Stimulated activated naive CD4-positive, alpha-beta T cell (primary cell): ENCODE measurements at regions not wholly inside any gene's neighbourhood (a gene's known extent, or its start where the extent isn't known, plus 50 kb on each side); places are given as distances from the start of the nearest gene placed in this dataset.
"Not testable (repeated sequence)": the region's sequence is repeated elsewhere in the genome, so short reads cannot be mapped to it uniquely, and the experiment has no call there.

Experiments used
- DNase-seq, 6 experiments: peaks; one replicate each; lab custom pipeline; 2025; lab: John Stamatoyannopoulos, UW

GRCh38 chr12:91311081-91311480, 128.5 kb upstream of the DCN start:
- DNase-seq, result no peak

- DNase-seq, result no peak
These were observed 126.8 kb upstream of the DCN start for GRCh38 chr12:91309450-91309849.

- no peak for DNase-seq
These were observed 125.5 kb upstream of the DCN start for GRCh38 chr12:91307957-91308670.

DNA sequence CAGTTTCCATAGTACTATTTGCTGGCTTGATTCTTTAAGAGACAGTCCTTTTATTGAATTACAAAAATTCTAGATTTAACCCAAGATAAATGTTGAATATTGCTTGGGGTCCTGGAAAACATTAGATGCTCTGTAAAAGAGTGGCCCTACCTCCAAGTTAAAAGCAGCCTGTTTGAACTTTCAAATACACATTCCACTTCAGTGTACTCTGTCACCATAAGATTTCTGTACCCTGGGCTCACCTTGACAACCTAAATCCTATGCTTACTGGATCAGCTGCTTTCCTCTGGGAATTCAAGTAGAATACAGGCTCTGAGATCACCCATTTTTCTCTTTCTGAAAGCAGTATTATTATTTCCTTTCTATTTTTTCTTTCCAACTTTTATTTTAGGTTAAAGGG, 107.7 kb upstream of the DCN start:
- no peak for DNase-seq

DNA sequence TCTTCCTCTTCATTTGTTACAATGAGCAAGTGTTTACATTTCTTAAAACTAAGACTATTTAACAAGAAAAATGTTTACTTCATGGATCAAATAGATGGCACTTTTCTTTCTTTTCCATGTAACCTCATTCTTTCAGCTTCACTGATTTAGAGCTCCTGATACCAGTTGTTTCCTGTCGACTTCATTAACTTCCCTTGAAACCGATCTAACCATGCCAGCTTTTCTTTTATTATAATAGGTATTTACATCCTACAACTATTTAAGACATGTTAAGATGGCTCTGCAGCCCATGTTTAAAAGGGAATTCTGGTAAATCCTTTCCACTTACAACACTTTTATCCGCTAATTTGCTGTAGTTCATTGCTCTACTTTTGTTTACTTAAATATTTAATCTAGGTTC, 107.3 kb upstream of the DCN start:
- no peak for DNase-seq

DNA sequence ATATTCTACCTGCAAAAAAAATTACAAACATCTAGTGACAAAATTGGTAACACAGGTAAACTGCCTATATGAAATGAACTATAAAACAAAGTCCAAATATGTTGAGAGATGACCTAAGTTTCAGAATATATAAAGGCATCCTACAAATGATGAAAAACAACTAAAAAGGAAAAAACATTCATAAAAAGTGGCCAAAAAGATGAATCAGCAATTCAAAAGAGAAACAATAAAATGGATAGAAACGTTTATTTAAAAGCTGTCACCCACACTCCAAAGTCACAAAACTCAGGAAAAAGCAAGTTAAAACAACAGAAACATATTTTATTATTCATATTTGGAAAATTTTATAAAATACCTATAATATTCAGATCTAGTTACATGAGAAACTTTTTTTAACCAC, 106.5 kb upstream of the DCN start:
- no peak for DNase-seq

DNA sequence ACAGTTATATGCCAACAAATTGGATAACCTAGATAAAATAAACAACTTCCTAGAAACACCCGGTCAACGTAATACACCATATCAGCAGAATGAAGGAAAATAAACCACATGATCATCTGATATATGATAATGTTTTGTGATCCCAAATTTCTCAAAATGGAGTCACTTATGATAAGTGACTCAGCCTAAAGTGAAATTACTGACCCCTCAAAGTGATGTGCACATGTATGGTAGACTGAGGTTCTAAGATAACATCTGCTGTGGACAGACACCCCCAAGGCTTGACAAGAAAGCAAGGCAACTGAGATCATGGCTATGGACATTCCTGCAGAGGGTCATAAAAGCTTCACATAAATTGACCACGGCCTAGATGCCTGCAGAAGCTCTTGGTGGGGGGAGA, 105.1 kb upstream of the DCN start:
- DNase-seq, result no peak

- no peak for DNase-seq
These were observed 95.5 kb upstream of the DCN start for GRCh38 chr12:91278126-91278525.

- no peak for DNase-seq
These were observed 93.9 kb upstream of the DCN start for GRCh38 chr12:91276509-91276908.

DNA sequence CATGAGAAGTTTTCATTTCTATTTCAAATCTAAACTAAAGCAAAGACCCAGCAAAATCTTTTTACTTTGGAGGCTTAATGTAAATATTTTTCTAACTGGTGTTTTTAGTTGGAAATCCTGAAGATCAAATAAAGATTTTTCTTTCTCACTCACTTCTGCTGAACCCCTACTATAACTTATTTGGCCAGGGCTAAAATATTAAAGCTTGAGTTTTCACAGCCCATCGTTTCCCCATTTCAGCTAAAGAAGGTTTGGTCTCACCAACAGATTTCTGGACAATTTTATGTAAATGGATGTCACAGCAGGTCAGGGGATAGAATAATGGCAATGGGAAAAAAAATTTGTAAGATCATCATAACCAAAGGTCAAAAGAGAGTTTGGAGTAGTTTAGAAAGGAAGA, 92.7 kb upstream of the DCN start:
- no peak for DNase-seq

DNA sequence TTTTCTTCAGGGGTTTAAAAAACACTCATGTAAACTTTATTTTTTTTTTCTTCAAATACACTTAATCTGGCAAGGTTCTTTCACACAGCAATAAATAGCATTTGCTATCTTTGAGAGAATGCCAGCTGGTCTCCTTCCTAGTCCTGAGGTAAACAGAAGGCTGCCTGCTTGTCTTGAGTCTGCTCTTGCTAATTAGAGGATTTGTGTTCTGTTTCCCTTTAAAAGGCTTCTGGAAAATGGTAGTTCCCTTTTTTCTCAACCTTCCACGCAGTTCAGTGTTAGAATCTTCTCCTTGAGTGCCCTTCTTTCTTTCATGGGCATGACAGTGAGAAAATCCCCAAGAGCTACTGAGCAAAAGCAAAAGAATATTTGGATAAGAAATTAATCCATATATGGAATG, 92.3 kb upstream of the DCN start:
- DNase-seq, result no peak

DNA sequence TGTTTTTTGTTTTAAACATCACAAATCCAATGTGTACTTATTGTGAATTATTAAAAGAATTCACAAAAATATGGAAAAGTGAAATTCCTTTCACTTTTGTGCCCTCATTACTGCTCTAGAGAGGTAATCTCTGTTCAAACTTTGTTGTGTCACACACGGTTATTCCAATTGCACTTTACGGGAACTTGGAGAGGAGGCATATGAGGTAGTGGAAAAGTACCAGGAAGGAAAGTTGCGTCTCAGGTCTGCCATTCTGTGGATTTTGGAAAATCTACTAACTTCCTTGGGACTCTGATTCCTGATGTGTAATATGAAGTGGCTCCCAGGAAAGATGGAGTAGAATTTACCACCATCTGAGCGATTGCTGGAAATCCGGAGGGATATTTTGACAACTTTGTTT, 90.9 kb upstream of the DCN start:
- no peak for DNase-seq

- no peak for DNase-seq
These were observed 89.9 kb upstream of the DCN start for GRCh38 chr12:91272461-91273063.

DNA sequence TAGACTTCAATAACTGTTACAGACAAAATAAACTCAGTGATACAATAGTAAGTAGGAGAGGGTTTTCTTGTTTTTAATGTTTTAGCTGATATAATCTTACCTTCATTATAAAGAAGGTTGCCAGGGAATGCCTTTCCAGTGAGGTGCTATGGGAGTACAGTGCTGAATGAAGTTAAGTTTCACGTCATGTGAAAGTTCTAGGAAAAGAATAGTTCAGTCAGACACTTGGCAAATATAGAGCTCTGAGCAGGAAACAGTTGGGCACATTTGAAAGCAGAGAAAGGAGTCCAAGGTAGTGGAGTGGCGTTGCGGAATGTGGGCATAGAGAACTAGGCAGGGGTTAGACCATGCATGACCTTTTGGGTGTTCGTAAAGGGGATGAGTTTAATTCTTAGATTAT, 88.6 kb upstream of the DCN start:
- no peak for DNase-seq

- DNase-seq, result no peak
These were observed 84.4 kb upstream of the DCN start for GRCh38 chr12:91267039-91267438.

GRCh38 chr12:91264178-91264577, 81.6 kb upstream of the DCN start:
- DNase-seq, result no peak

- no peak for DNase-seq
These were observed 79.4 kb upstream of the DCN start for GRCh38 chr12:91261820-91262676.

DNA sequence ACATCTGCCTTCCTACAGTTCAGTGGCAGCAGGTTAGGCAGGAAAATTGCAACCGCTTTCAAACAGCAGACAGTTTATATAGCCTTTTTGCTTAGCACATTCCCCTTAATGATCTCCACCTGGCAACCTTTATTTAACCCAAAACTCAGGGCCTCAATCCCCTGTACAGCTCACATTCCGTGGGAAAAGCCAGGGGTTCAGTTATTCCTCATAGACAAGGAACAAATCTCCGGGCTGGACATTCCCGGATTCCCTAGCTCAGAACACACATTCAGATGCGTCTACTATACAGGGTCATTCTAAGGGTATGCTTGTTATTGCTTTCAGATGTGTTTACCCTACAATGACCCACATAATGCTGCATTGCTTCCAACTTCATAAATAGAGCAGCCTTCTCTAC, 73.8 kb upstream of the DCN start:
- no peak for DNase-seq

DNA sequence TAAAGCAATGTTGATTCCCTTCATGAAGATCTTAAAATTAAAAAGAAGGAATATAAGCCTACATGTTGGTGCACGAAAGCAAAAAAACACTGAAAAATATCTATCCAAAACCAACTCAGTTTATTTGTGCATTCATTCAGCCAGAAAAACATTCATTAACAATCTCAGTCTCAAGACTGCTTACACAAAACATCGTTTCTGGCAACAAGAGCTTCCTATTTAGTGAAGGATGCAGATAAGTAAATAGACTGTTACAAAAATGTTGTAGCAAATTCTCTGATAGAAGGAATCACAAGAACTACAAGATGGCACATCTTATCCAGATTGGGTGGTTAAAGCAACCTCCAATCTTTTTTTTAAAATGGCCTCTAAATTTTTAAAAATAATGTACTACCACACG, 69.7 kb upstream of the DCN start:
- no peak for DNase-seq

DNA sequence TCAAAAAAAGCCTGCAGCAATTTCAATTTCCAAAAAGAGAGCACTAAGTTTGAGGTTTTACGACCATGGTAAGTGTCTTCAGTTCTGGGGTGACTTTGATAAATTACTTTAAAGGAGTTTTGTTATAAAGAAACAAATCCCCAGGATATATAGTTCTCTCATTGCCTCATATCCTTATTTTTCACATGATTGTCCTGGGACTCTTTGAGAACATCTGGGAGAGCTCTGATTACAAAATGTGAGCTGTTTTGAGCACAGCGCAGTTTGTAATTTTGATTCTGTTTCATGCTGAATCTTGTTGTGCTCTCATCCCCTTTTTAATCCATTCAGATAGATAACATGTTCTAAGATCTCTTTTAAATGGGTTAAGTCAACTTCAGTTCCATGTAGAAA, 67.7 kb upstream of the DCN start:
- DNase-seq, result no peak

DNA sequence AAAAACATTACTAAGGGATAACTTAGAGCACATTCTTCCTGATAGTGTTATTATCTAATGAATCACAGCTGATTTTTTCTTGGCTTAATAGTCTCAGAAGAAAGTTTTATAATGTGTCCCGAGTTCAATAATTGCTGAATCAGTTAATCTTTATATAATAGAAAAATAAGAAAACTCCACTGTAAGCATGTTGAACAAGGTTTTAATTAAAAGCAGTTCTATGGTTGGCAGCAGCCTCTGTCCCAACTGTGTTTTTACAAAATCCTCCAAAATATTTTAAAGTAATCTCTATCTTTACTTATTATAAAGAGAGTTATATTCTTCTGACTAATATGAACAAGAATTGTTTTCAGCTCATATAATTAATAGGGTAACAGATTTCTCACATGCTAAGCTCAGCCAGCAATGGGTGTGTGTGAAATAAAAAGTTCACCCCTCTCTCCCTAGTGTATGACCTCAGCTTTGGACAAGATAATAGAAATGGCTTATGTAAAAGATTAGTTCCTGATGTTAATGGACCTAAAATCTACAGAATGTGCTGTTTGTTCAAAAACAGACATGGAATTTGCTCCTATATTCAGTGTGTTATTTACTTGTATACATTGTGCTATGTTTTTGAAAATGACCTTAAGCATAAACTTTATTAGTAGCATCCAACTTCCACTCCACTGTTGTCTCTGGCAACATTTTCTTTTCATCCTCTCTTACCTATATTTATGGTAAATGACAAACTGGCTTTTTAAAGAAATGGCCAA, 67.1 kb upstream of the DCN start:
- DNase-seq, result no peak

DNA sequence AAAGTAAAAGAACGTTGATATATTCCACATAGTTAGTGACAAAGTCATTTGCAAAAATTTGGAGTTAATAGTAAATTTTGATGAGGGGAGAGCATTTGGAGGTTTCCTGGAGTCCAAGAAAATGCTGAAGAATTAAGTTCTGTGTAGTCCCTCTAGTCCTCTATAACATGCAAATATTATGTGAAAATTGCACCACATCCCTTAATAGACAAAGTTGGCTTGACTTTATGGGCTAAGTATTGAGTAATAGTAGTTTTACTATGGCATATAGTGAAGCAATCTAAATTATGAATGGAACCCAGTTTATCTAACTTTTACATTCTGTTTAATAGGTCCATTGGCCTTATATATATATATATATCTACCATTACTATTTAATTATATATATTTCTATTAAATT, 66.4 kb upstream of the DCN start:
- DNase-seq, result no peak

GRCh38 chr12:91243177-91243576, 60.6 kb upstream of the DCN start:
- DNase-seq, result not testable (repeated sequence)
